ENCODE measurements at regions not wholly inside any gene's neighbourhood (a gene's known extent, or its start where the extent isn't known, plus 50 kb on each side); places are given as distances from the start of the nearest gene placed in this dataset.

- Histone ChIP-seq H3K27ac (ENCODE audit: low read length) (no peak overlapping the region), H3K4me1 (ENCODE audit: control insufficient read depth, insufficient read depth, low read length) (no peaks in the 10 kb centered on the region), H3K4me3 (ENCODE audit: low read length) (no peak overlapping the region), H3K36me3 (ENCODE audit: control insufficient read depth, insufficient read depth, low read length) (no peaks in the 10 kb centered on the region), H3K27me3 (ENCODE audit: control insufficient read depth, insufficient read depth, low read length) (no peaks in the 10 kb centered on the region), H3K9me3 (replicated peaks; ENCODE audit: control insufficient read depth, low read depth, low read length) (no peaks in the 10 kb centered on the region)
- DNase-seq, result no peak
- WGBS (ENCODE audit: insufficient coverage), result no CpG with 5 or more reads among the region's 2 CpGs
These were observed 225.8 kb upstream of the IRS2 start for GRCh38 chr13:110012102-110012739.

- H3K36me3 ChIP-seq (ENCODE audit: control insufficient read depth, insufficient read depth, low read length), result no peaks in the 10 kb centered on the region
- no peak for DNase-seq
- no CpG with 5 or more reads among the region's 5 CpGs for WGBS (ENCODE audit: insufficient coverage)
- no peak overlapping the region for H3K27ac ChIP-seq (ENCODE audit: low read length)
- no peaks in the 10 kb centered on the region for H3K9me3 ChIP-seq (replicated peaks; ENCODE audit: control insufficient read depth, low read depth, low read length)
- H3K4me3 ChIP-seq (ENCODE audit: low read length), result no peak overlapping the region
- no peaks in the 10 kb centered on the region for H3K4me1 ChIP-seq (ENCODE audit: control insufficient read depth, insufficient read depth, low read length)
- no peaks in the 10 kb centered on the region for H3K27me3 ChIP-seq (ENCODE audit: control insufficient read depth, insufficient read depth, low read length)
These were observed 224.2 kb upstream of the IRS2 start for GRCh38 chr13:110010404-110011138.

- Histone ChIP-seq H3K36me3 (ENCODE audit: control insufficient read depth, insufficient read depth, low read length) (no peaks in the 10 kb centered on the region), H3K4me1 (ENCODE audit: control insufficient read depth, insufficient read depth, low read length) (no peaks in the 10 kb centered on the region), H3K27me3 (ENCODE audit: control insufficient read depth, insufficient read depth, low read length) (no peaks in the 10 kb centered on the region), H3K4me3 (ENCODE audit: low read length) (no peak overlapping the region), H3K27ac (ENCODE audit: low read length) (no peak overlapping the region), H3K9me3 (replicated peaks; ENCODE audit: control insufficient read depth, low read depth, low read length) (no peaks in the 10 kb centered on the region)
- peak; percentile 43 for DNase-seq
- WGBS (ENCODE audit: insufficient coverage), result no CpG with 5 or more reads among the region's 3 CpGs
These were observed 222.4 kb upstream of the IRS2 start for GRCh38 chr13:110008816-110009215.

- Histone ChIP-seq H3K36me3 (ENCODE audit: control insufficient read depth, insufficient read depth, low read length) (no peaks in the 10 kb centered on the region), H3K27ac (ENCODE audit: low read length) (no peak overlapping the region), H3K4me1 (ENCODE audit: control insufficient read depth, insufficient read depth, low read length) (no peaks in the 10 kb centered on the region), H3K9me3 (replicated peaks; ENCODE audit: control insufficient read depth, low read depth, low read length) (no peaks in the 10 kb centered on the region), H3K27me3 (ENCODE audit: control insufficient read depth, insufficient read depth, low read length) (no peaks in the 10 kb centered on the region), H3K4me3 (ENCODE audit: low read length) (no peak overlapping the region)
- DNase-seq, result no peak
- 81% methylated on average over 8 of the region's 8 CpGs for WGBS (ENCODE audit: insufficient coverage)
These were observed 219.9 kb upstream of the IRS2 start for GRCh38 chr13:110006304-110006703.

- DNase-seq, result no peak
- no peaks in the 10 kb centered on the region for H3K4me1 ChIP-seq (ENCODE audit: control insufficient read depth, insufficient read depth, low read length)
- H3K27ac ChIP-seq (ENCODE audit: low read length), result no peak overlapping the region
- no peaks in the 10 kb centered on the region for H3K27me3 ChIP-seq (ENCODE audit: control insufficient read depth, insufficient read depth, low read length)
- WGBS (ENCODE audit: insufficient coverage), result 100% methylated on average over 1 of the region's 2 CpGs
- H3K9me3 ChIP-seq (replicated peaks; ENCODE audit: control insufficient read depth, low read depth, low read length), result no peaks in the 10 kb centered on the region
- H3K36me3 ChIP-seq (ENCODE audit: control insufficient read depth, insufficient read depth, low read length), result no peaks in the 10 kb centered on the region
- no peak overlapping the region for H3K4me3 ChIP-seq (ENCODE audit: low read length)
These were observed 219.2 kb upstream of the IRS2 start for GRCh38 chr13:110005563-110005962.

GRCh38 chr13:110004814-110005213 is 218.4 kb upstream of the IRS2 start:
- Histone ChIP-seq H3K4me3 (ENCODE audit: low read length) (no peak overlapping the region), H3K9me3 (replicated peaks; ENCODE audit: control insufficient read depth, low read depth, low read length) (no peaks in the 10 kb centered on the region), H3K36me3 (ENCODE audit: control insufficient read depth, insufficient read depth, low read length) (no peaks in the 10 kb centered on the region), H3K27me3 (ENCODE audit: control insufficient read depth, insufficient read depth, low read length) (no peaks in the 10 kb centered on the region), H3K27ac (ENCODE audit: low read length) (no peak overlapping the region), H3K4me1 (ENCODE audit: control insufficient read depth, insufficient read depth, low read length) (peaks cover 2% of the 10 kb centered on the region)
- no peak for DNase-seq
- no CpG with 5 or more reads among the region's 2 CpGs for WGBS (ENCODE audit: insufficient coverage)

GRCh38 chr13:110001670-110002275 is 215.4 kb upstream of the IRS2 start:
- no peaks in the 10 kb centered on the region for H3K27me3 ChIP-seq (ENCODE audit: control insufficient read depth, insufficient read depth, low read length)
- H3K4me3 ChIP-seq (ENCODE audit: low read length), result no peak overlapping the region
- no peak overlapping the region for H3K27ac ChIP-seq (ENCODE audit: low read length)
- DNase-seq, result no peak
- H3K36me3 ChIP-seq (ENCODE audit: control insufficient read depth, insufficient read depth, low read length), result no peaks in the 10 kb centered on the region
- WGBS (ENCODE audit: insufficient coverage), result 93% methylated on average over 5 of the region's 7 CpGs
- peaks cover 7% of the 10 kb centered on the region for H3K4me1 ChIP-seq (ENCODE audit: control insufficient read depth, insufficient read depth, low read length)
- H3K9me3 ChIP-seq (replicated peaks; ENCODE audit: control insufficient read depth, low read depth, low read length), result no peaks in the 10 kb centered on the region

GRCh38 chr13:110000534-110001345 is 214.4 kb upstream of the IRS2 start:
- Histone ChIP-seq H3K27ac (ENCODE audit: low read length) (no peak overlapping the region), H3K9me3 (replicated peaks; ENCODE audit: control insufficient read depth, low read depth, low read length) (no peaks in the 10 kb centered on the region), H3K27me3 (ENCODE audit: control insufficient read depth, insufficient read depth, low read length) (no peaks in the 10 kb centered on the region), H3K4me1 (ENCODE audit: control insufficient read depth, insufficient read depth, low read length) (peaks cover 7% of the 10 kb centered on the region), H3K36me3 (ENCODE audit: control insufficient read depth, insufficient read depth, low read length) (no peaks in the 10 kb centered on the region), H3K4me3 (ENCODE audit: low read length) (no peak overlapping the region)
- WGBS (ENCODE audit: insufficient coverage), result 93% methylated on average over 4 of the region's 12 CpGs
- no peak for DNase-seq

GRCh38 chr13:109999659-110000533 is 213.5 kb upstream of the IRS2 start:
- Histone ChIP-seq H3K4me3 (ENCODE audit: low read length) (no peak overlapping the region), H3K9me3 (replicated peaks; ENCODE audit: control insufficient read depth, low read depth, low read length) (no peaks in the 10 kb centered on the region), H3K27me3 (ENCODE audit: control insufficient read depth, insufficient read depth, low read length) (no peaks in the 10 kb centered on the region), H3K4me1 (ENCODE audit: control insufficient read depth, insufficient read depth, low read length) (peaks cover 7% of the 10 kb centered on the region), H3K27ac (ENCODE audit: low read length) (no peak overlapping the region), H3K36me3 (ENCODE audit: control insufficient read depth, insufficient read depth, low read length) (no peaks in the 10 kb centered on the region)
- no peak for DNase-seq
- WGBS (ENCODE audit: insufficient coverage), result 53% methylated on average over 21 of the region's 21 CpGs

Measured in muscle of leg (tissue), 3 donors.